K562 (cell line): ENCODE measurements at regions not wholly inside any gene's neighbourhood (a gene's known extent, or its start where the extent isn't known, plus 50 kb on each side); places are given as distances from the start of the nearest gene placed in this dataset.

Experiments used
- BMI1 ChIP-seq: fragments of 150-350 bp; IDR thresholded peaks from 2 replicates; pipeline ENCODE4 v1.6.1; 2014; ENCODE audit warnings: low read length
- CREB1 ChIP-seq, 2 experiments: sonication (generic) in 1 of 2; formaldehyde crosslinking in 1 of 2; IDR thresholded peaks; 2 replicates each; pipeline versions ENCODE4 v1.6.1 to v1.8.0; 2012 to 2022; ENCODE audit warnings: inconsistent platforms in 1 of 2, mild to moderate bottlenecking in 1 of 2, missing genetic modification reagents in 1 of 2, moderate library complexity in 1 of 2
- CTCF ChIP-seq, 3 experiments: IDR thresholded peaks in 2 of 3; conservative IDR thresholded peaks in 1 of 3; 2 replicates each; pipeline ENCODE4 v1.5.1; 2011 to 2012; ENCODE audit warnings: low read length in 3 of 3, mild to moderate bottlenecking in 3 of 3, control low read depth in 2 of 3, improper control_type of control experiment in 1 of 3, inconsistent platforms in 1 of 3, low read depth in 1 of 3, mixed read lengths in 1 of 3, moderate library complexity in 1 of 3; ENCODE audit not compliant: insufficient read depth in 2 of 3
- E2F5 ChIP-seq: sonication (generic); formaldehyde crosslinking; IDR thresholded peaks from 2 replicates; pipeline ENCODE4 v1.8.0; 2022; ENCODE audit warnings: mild to moderate bottlenecking, missing genetic modification reagents
- EP300 ChIP-seq: IDR thresholded peaks from 2 replicates; pipeline ENCODE4 v1.6.1; 2012; ENCODE audit warnings: low read length, improper control_type of control experiment
- FOXM1 ChIP-seq, 2 experiments: fragments of 450-650 bp in 1 of 2; sonication (generic) in 1 of 2; formaldehyde crosslinking in 1 of 2; IDR thresholded peaks; 2 replicates each; pipeline versions ENCODE4 v1.6.1 to v1.9.0; 2017 to 2022; ENCODE audit warnings: low read depth in 2 of 2, mild to moderate bottlenecking in 2 of 2, missing genetic modification reagents in 1 of 2, moderate library complexity in 1 of 2
- FOXP1 ChIP-seq: sonication (generic); formaldehyde crosslinking; IDR thresholded peaks from 2 replicates; pipeline ENCODE4 v1.8.0; 2022; ENCODE audit warnings: mild to moderate bottlenecking, missing genetic modification reagents
- HNRNPK ChIP-seq: fragments of 200-400 bp; formaldehyde crosslinking; IDR thresholded peaks from one replicate; pipeline ENCODE4 v1.6.1; 2018; ENCODE audit warnings: mild to moderate bottlenecking, low read depth, low read length; ENCODE audit not compliant: poor library complexity, severe bottlenecking
- KLF13 ChIP-seq: fragments of 450-650 bp; IDR thresholded peaks from 2 replicates; pipeline ENCODE4 v1.6.1; 2016; ENCODE audit warnings: missing genetic modification characterization, low read depth, mild to moderate bottlenecking, missing compliant biosample characterization, moderate library complexity, borderline replicate concordance
- MAZ ChIP-seq, 2 experiments: fragments of 450-650 bp in 1 of 2; sonication (generic) in 1 of 2; formaldehyde crosslinking; IDR thresholded peaks in 1 of 2; conservative IDR thresholded peaks in 1 of 2; 2 replicates each; pipeline versions ENCODE4 v1.4.0 to v1.5.0; 2020; ENCODE audit warnings: mild to moderate bottlenecking in 1 of 2, missing genetic modification reagents in 1 of 2
- MCM2 ChIP-seq: fragments of 450-650 bp; IDR thresholded peaks from 2 replicates; pipeline ENCODE4 v1.6.1; 2017; ENCODE audit warnings: low read depth, mild to moderate bottlenecking
- NR3C1 ChIP-seq: sonication (generic); formaldehyde crosslinking; IDR thresholded peaks from 2 replicates; pipeline ENCODE4 v1.8.1; 2022; ENCODE audit warnings: missing genetic modification reagents
- YY1 ChIP-seq, 3 experiments: IDR thresholded peaks; 2 replicates each; pipeline ENCODE4 v1.6.1; 2011; ENCODE audit warnings: low read length in 2 of 3, mild to moderate bottlenecking in 2 of 3, moderate library complexity in 2 of 3, borderline replicate concordance in 1 of 3, control low read depth in 1 of 3, low read depth in 1 of 3; ENCODE audit not compliant: insufficient read depth in 3 of 3, insufficient replicate concordance in 2 of 3, control insufficient read depth in 1 of 3, insufficient read length in 1 of 3; ENCODE audit errors: extremely low read depth in 1 of 3
- ZNF561 ChIP-seq: fragments of 450-650 bp; formaldehyde crosslinking; conservative IDR thresholded peaks from 2 replicates; pipeline ENCODE4 v1.4.0; 2020; ENCODE audit warnings: mild to moderate bottlenecking, moderate library complexity

- no peak for TF ChIP-seq FOXP1
- no peak for TF ChIP-seq FOXM1 (IDR thresholded peaks at IDR 0.05; ENCODE audit: low read depth)
- TF ChIP-seq FOXM1 (CRISPR knock-in tag; IDR thresholded peaks at IDR 0.05; ENCODE audit: low read depth), result no peak
- TF ChIP-seq CTCF (IDR thresholded peaks at IDR 0.05 in 2 of 3, conservative IDR thresholded peaks at IDR 0.05 in 1 of 3; ENCODE audit: insufficient read depth in 2 of 3, low read depth in 1 of 3, low read length in 3 of 3), result no peak
- no peak for TF ChIP-seq HNRNPK
- no peak for TF ChIP-seq CREB1 (IDR thresholded peaks at IDR 0.05)
- TF ChIP-seq CREB1 (CRISPR knock-in tag; IDR thresholded peaks at IDR 0.05), result no peak
- TF ChIP-seq E2F5, result no peak
- TF ChIP-seq NR3C1, result no peak
- TF ChIP-seq BMI1, result no peak
- TF ChIP-seq KLF13 (tag), result no peak
- no peak for TF ChIP-seq ZNF561 (CRISPR knock-in tag)
- no peak for TF ChIP-seq EP300
- TF ChIP-seq MAZ (CRISPR knock-in tag; conservative IDR thresholded peaks at IDR 0.05 in 1 of 2, IDR thresholded peaks at IDR 0.05 in 1 of 2), result no peak
- TF ChIP-seq YY1 (IDR thresholded peaks at IDR 0.05; ENCODE audit: borderline replicate concordance in 1 of 3, control insufficient read depth in 1 of 3, extremely low read depth in 1 of 3, insufficient read depth in 3 of 3, insufficient read length in 1 of 3, insufficient replicate concordance in 2 of 3, low read depth in 1 of 3, low read length in 2 of 3), result no peak
- TF ChIP-seq MCM2, result no peak
These were observed 638.9 kb downstream of the SPRY1 start for GRCh38 chr4:124035364-124036041.
